A673 (cell line): ENCODE measurements at regions not wholly inside any gene's neighbourhood (a gene's known extent, or its start where the extent isn't known, plus 50 kb on each side); places are given as distances from the start of the nearest gene placed in this dataset.

Experiments used
- BruUV-seq: library from RNA; stranded (reverse); fragments of 400-500 nt; replicated peaks from 2 replicates; lab custom pipeline; 2021; lab: Mats Ljungman, UMichigan
- CTCF ChIA-PET: fragments of 300-600 bp; sonication (Branson Sonifier 250); formaldehyde crosslinking; loops from one replicate; lab custom pipeline; 2022; ENCODE audit warnings: antibody characterized with exemption; lab: Charles Lee
- POLR2A ChIA-PET: fragments of 300-600 bp; sonication (Branson Sonifier 250); formaldehyde crosslinking; loops from one replicate; lab custom pipeline; 2022; ENCODE audit warnings: antibody characterized with exemption; ENCODE audit not compliant: low non-redundant PET; lab: Charles Lee
- DNase-seq: peaks from one replicate; pipeline ENCODE4 v3.0.0-alpha.2; 2015; ENCODE audit warnings: low spot score
- H3K27ac ChIP-seq: fragments of 200-600 bp; sonication (generic); 2 replicates; pipeline ENCODE4 v1.5.1; 2016; ENCODE audit warnings: mixed run types, low read depth, mild to moderate bottlenecking, mixed read lengths, antibody characterized with exemption, low read length; ENCODE audit not compliant: poor library complexity, severe bottlenecking
- H3K27me3 ChIP-seq: fragments of 200-600 bp; sonication (generic); replicated peaks from 2 replicates; pipeline ENCODE4 v1.6.1; 2017; ENCODE audit warnings: mixed run types, low read depth, mild to moderate bottlenecking, mixed read lengths, antibody characterized with exemption, low read length; ENCODE audit not compliant: insufficient read depth, poor library complexity
- H3K36me3 ChIP-seq: fragments of 200-600 bp; sonication (generic); 2 replicates; pipeline ENCODE4 v1.6.1; 2016; ENCODE audit warnings: mixed run types, mild to moderate bottlenecking, mixed read lengths, antibody characterized with exemption, low read length; ENCODE audit not compliant: insufficient read depth, poor library complexity, severe bottlenecking
- H3K4me1 ChIP-seq: fragments of 200-600 bp; sonication (generic); 2 replicates; pipeline ENCODE4 v1.6.1; 2017; ENCODE audit warnings: mixed run types, mild to moderate bottlenecking, mixed read lengths, antibody characterized with exemption, low read length; ENCODE audit not compliant: insufficient read depth, poor library complexity, severe bottlenecking
- H3K4me3 ChIP-seq: fragments of 200-600 bp; sonication (generic); 2 replicates; pipeline ENCODE4 v1.5.1; 2016; ENCODE audit warnings: low read depth, mixed run types, mild to moderate bottlenecking, mixed read lengths, low read length; ENCODE audit not compliant: poor library complexity, severe bottlenecking
- H3K9me3 ChIP-seq: fragments of 200-600 bp; sonication (generic); 2 replicates; pipeline ENCODE4 v1.6.1; 2016; ENCODE audit warnings: mixed run types, low read depth, mild to moderate bottlenecking, mixed read lengths, antibody characterized with exemption, low read length; ENCODE audit not compliant: poor library complexity, severe bottlenecking
- EZH2 ChIP-seq: fragments of 200-600 bp; sonication (generic); IDR thresholded peaks from 2 replicates; pipeline ENCODE4 v1.6.1; 2017; ENCODE audit warnings: borderline replicate concordance, low read depth, mild to moderate bottlenecking, mixed read lengths, antibody characterized with exemption, low read length; ENCODE audit not compliant: poor library complexity, severe bottlenecking
- intact Hi-C: fragments of 100-400 bp; cut with micrococcal nuclease; formaldehyde crosslinking; loops from one replicate; pipeline ENCODE4 v1.10.0; 2022; ENCODE audit not compliant: unreplicated experiment
- TF ChIP-seq, protein P1 (sequence below): fragments of 300-800, 200-600 bp; sonication (generic); conservative IDR thresholded peaks from 2 replicates; pipeline ENCODE4 v1.5.1; 2017; ENCODE audit warnings: low read depth, mild to moderate bottlenecking, antibody characterized with exemption, low read length, moderate library complexity, mixed read lengths

DNA sequence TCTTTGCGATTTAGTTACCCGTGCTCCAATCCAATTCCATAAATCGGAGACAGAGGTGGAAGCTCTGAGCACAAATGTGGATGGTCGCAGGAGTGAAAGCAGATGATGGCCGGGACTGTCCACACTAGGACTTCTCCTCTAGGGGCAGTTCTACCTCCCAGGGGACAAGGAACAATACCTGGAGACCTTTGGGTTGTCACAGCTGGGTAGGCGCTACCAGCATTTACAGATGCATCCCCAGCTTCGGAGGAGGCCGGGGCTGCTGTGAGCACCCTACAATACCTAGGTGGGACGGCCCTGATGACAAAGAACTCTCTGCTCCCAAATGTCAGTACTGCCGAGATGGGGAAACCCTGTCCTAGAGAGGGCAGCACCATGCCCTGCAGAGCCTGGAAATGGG is 195.9 kb upstream of the CDH4 start:
- ChIA-PET CTCF (no interaction called here), POLR2A (no interaction called here)
- TF ChIP-seq, protein P1, sequence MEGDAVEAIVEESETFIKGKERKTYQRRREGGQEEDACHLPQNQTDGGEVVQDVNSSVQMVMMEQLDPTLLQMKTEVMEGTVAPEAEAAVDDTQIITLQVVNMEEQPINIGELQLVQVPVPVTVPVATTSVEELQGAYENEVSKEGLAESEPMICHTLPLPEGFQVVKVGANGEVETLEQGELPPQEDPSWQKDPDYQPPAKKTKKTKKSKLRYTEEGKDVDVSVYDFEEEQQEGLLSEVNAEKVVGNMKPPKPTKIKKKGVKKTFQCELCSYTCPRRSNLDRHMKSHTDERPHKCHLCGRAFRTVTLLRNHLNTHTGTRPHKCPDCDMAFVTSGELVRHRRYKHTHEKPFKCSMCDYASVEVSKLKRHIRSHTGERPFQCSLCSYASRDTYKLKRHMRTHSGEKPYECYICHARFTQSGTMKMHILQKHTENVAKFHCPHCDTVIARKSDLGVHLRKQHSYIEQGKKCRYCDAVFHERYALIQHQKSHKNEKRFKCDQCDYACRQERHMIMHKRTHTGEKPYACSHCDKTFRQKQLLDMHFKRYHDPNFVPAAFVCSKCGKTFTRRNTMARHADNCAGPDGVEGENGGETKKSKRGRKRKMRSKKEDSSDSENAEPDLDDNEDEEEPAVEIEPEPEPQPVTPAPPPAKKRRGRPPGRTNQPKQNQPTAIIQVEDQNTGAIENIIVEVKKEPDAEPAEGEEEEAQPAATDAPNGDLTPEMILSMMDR = no peak
- TF ChIP-seq EZH2 = no peak
- DNase-seq = no peak
- H3K27me3 ChIP-seq = peaks cover 82% of the 10 kb centered on the region
- intact Hi-C loops = no loop called here
- H3K9me3 ChIP-seq = no peaks in the 10 kb centered on the region
- no TSS peak for BruUV-seq
- H3K4me1 ChIP-seq = peaks cover 6% of the 10 kb centered on the region
- H3K27ac ChIP-seq = no peak overlapping the region
- no peak overlapping the region for H3K4me3 ChIP-seq
- H3K36me3 ChIP-seq = no peaks in the 10 kb centered on the region

DNA sequence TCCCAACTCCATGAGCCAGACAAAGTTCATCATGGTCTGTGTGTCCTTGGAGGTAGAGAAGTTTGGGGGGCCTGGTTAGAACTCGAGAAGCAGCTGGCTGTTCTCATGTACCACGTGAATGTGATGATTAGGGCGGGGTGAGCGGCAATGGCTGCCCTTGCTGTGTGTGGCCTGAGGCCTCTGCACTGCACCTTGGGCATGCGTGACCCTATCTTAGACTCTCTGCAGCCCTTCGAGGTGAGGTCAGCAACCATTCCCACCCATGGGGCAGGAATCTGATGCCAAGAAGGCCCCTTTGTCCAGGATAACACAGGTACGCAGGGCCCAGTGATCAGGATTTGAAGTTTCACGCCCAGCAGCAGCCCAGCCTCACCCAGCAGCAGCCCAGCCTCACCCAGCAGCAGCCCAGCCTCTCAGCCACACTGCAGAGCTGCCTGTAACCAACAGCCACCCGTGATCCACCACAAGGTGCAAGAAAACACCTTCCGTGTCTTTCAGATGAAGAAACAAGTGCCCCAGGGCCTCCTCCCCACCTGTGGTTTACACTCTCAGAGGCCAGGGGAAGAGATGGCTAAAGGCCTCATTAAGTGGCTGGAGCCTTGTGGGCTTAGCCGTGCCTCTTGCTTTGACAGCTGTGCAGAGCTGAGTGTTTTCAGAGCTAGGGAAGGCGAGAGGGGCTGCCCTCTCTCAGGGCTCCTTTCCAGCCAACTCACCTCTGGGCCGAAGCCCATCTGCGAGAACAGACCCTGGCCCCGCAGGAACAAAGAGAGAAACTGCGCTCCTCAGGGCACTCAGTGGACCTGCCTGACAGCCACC is 195.2 kb upstream of the CDH4 start:
- H3K36me3 ChIP-seq = no peaks in the 10 kb centered on the region
- H3K4me1 ChIP-seq = peaks cover 6% of the 10 kb centered on the region
- no peak overlapping the region for H3K27ac ChIP-seq
- ChIA-PET CTCF (no interaction called here), POLR2A (no interaction called here)
- no peak for DNase-seq
- TF ChIP-seq, protein P1 = no peak
- TF ChIP-seq EZH2 = no peak
- BruUV-seq = no TSS peak
- intact Hi-C loops = no loop called here
- H3K27me3 ChIP-seq = peaks cover 85% of the 10 kb centered on the region
- H3K9me3 ChIP-seq = no peaks in the 10 kb centered on the region
- no peak overlapping the region for H3K4me3 ChIP-seq

DNA sequence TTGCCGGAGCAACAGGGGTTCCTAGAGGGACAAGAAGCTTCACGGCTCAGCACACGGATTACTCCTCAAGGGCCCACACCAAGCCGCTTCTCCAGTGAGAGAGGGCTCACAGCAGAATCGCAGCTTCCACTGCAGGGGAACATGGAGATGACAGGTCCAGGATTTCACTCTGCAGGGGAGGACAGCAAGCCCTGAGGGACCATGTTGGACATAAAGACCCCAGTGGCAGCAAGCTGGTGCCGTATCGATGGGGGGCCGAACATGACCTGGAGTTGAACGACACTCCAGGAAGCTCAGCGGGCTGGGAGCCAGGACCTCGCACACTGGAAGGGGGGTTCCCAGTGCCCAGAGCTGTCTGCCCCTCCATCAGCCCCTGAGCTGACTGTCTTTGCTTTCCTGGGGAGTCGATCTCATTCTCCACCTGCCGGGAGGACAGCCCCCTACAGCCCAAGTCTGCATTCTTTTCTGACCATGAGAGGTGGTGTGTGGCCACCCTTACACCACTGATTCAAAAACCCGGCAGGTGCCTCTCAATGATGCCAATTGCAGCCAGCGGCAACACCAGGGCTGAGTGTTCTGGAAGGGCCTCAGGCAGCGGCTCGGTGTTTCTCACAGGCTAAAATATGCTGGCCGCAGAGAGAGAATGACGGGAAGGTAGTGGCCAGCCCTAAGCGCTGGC is 194.5 kb upstream of the CDH4 start:
- Histone ChIP-seq H3K9me3 (no peaks in the 10 kb centered on the region), H3K27me3 (peaks cover 81% of the 10 kb centered on the region), H3K4me1 (peaks cover 4% of the 10 kb centered on the region), H3K36me3 (no peaks in the 10 kb centered on the region), H3K27ac (no peak overlapping the region), H3K4me3 (no peak overlapping the region)
- no peak for DNase-seq
- no TSS peak for BruUV-seq
- TF ChIP-seq, protein P1 = no peak
- no peak for TF ChIP-seq EZH2
- intact Hi-C loops = no loop called here
- ChIA-PET POLR2A (no interaction called here), CTCF (no interaction called here)
